ENCODE measurements at regions not wholly inside any gene's neighbourhood (a gene's known extent, or its start where the extent isn't known, plus 50 kb on each side); places are given as distances from the start of the nearest gene placed in this dataset.

DNA sequence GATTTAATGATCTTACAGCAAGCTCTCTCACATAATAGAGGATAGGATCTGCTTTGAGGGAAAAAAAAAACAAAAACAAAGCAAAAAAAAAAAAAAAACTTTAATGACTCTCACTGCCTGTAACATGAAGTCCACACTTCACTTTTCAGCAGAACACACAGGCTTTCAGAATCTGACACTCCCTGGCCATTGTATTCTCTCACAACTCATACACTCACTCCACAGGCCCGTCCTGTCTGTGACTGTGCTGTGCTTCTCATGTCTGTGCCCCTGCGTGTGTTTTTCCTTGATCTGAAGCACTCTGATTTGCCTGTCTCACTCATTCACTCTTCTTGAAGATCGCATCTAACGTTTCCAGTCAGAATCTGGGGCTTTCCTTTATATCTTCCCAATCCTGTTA is 460.8 kb downstream of the TMA16 start:
- Histone ChIP-seq H3K56ac (ENCODE audit: insufficient read length, low read depth, low read length) (no peak overlapping the region), H3K4me2 (ENCODE audit: insufficient read depth, insufficient read length, low read length) (no peak overlapping the region), H3K27me3 (ENCODE audit: insufficient read depth, low read length) (no peaks in the 10 kb centered on the region), H2BK5ac (ENCODE audit: insufficient read length, low read length) (no peak overlapping the region), H3K14ac (ENCODE audit: insufficient read depth, low read length) (no peak overlapping the region), H2BK15ac (ENCODE audit: low read depth, low read length) (no peak overlapping the region), H3K18ac (ENCODE audit: insufficient read length, low read depth, low read length) (no peak overlapping the region), H2BK20ac (ENCODE audit: low read depth, low read length, poor library complexity, severe bottlenecking) (no peak overlapping the region), H3K4ac (ENCODE audit: low read depth, low read length) (no peak overlapping the region), H2BK120ac (ENCODE audit: low read depth, low read length, poor library complexity, severe bottlenecking) (no peak overlapping the region), H3K9me3 (ENCODE audit: control insufficient read depth, low read depth, low read length) (no peaks in the 10 kb centered on the region), H3K79me2 (ENCODE audit: insufficient read depth, low read length) (no peaks in the 10 kb centered on the region), H4K20me1 (ENCODE audit: control insufficient read depth, insufficient read depth, insufficient read length) (no peaks in the 10 kb centered on the region), H4K91ac (ENCODE audit: insufficient read length, low read depth, low read length) (no peak overlapping the region), H3K27ac (ENCODE audit: insufficient read length, low read depth, low read length) (no peak overlapping the region), H2AFZ (ENCODE audit: low read length) (no peak overlapping the region), H3T11ph (ENCODE audit: low read length) (no peak overlapping the region), H3K79me1 (ENCODE audit: insufficient read depth, low read depth, low read length, poor library complexity, severe bottlenecking) (no peaks in the 10 kb centered on the region), H2BK12ac (ENCODE audit: insufficient read length, low read depth, low read length) (no peak overlapping the region), H3K9ac (ENCODE audit: extremely low read depth, insufficient read length, low read length) (no peak overlapping the region), H2AK5ac (ENCODE audit: insufficient read length, low read length) (no peak overlapping the region), H3K23me2 (ENCODE audit: insufficient read length, low read depth, low read length, poor library complexity, severe bottlenecking) (no peaks in the 10 kb centered on the region), H4K5ac (ENCODE audit: insufficient read length, low read depth, low read length) (no peak overlapping the region), H3K23ac (ENCODE audit: insufficient read length, low read depth, low read length) (no peak overlapping the region), H4K8ac (replicated peaks; ENCODE audit: insufficient read length, low read depth, low read length) (no peak overlapping the region), H3K4me1 (ENCODE audit: insufficient read depth, low read length) (no peaks in the 10 kb centered on the region)
- Mint-ChIP-seq H3K9me3 (no peaks in the 10 kb centered on the region), H3K36me3 (ENCODE audit: insufficient read depth in 1 of 3, low read depth in 3 of 3) (no peaks in the 10 kb centered on the region), H3K27me3 (ENCODE audit: low read depth) (no peaks in the 10 kb centered on the region), H3K4me1 (peaks cover 0 to 2% of the 10 kb centered on the region in 2 experiments; a peak in 1 of 4 replicates), H3K4me3 (no peak overlapping the region), H3K27ac (peak overlapping the region in 2 of 3 experiments; percentile 3 to 35; a peak in 2 of 7 replicates)
- WGBS (ENCODE audit: extremely low coverage, insufficient read length, low lambda C conversion rate): no CpG with 5 or more reads among the region's 4 CpGs
- TF ChIP-seq, protein P1, sequence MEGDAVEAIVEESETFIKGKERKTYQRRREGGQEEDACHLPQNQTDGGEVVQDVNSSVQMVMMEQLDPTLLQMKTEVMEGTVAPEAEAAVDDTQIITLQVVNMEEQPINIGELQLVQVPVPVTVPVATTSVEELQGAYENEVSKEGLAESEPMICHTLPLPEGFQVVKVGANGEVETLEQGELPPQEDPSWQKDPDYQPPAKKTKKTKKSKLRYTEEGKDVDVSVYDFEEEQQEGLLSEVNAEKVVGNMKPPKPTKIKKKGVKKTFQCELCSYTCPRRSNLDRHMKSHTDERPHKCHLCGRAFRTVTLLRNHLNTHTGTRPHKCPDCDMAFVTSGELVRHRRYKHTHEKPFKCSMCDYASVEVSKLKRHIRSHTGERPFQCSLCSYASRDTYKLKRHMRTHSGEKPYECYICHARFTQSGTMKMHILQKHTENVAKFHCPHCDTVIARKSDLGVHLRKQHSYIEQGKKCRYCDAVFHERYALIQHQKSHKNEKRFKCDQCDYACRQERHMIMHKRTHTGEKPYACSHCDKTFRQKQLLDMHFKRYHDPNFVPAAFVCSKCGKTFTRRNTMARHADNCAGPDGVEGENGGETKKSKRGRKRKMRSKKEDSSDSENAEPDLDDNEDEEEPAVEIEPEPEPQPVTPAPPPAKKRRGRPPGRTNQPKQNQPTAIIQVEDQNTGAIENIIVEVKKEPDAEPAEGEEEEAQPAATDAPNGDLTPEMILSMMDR (conservative IDR thresholded peaks at IDR 0.05): no peak
- no peak for DNase-seq
